SK-N-SH (cell line): ENCODE measurements at regions not wholly inside any gene's neighbourhood (a gene's known extent, or its start where the extent isn't known, plus 50 kb on each side); places are given as distances from the start of the nearest gene placed in this dataset.

Experiments
- CTCF ChIP-seq: fragments of 200-600 bp; sonication (generic); IDR thresholded peaks from 2 replicates; pipeline ENCODE4 v1.6.1; 2017; ENCODE audit warnings: antibody characterized with exemption, mild to moderate bottlenecking, moderate library complexity
- ELF1 ChIP-seq: IDR thresholded peaks from 2 replicates; pipeline ENCODE4 v1.4.0; 2012
- SIN3A ChIP-seq: IDR thresholded peaks from 2 replicates; pipeline ENCODE4 v1.6.1; 2012; ENCODE audit warnings: low read depth, mild to moderate bottlenecking, low read length, moderate library complexity, borderline replicate concordance
- TAF1 ChIP-seq: IDR thresholded peaks from 2 replicates; pipeline ENCODE4 v1.6.1; 2012; ENCODE audit warnings: low read depth, mild to moderate bottlenecking, low read length, moderate library complexity, borderline replicate concordance
- TF ChIP-seq, protein P1 (sequence below): IDR thresholded peaks from 2 replicates; pipeline ENCODE4 v1.6.1; 2012; ENCODE audit warnings: mild to moderate bottlenecking, low read depth, low read length, moderate library complexity

GRCh38 chr10:42177077-42177792, 461.1 kb downstream of the ZNF33B start:
- TF ChIP-seq SIN3A (no peak), CTCF (no peak), ELF1 (no peak), TAF1 (no peak)
- TF ChIP-seq, protein P1, sequence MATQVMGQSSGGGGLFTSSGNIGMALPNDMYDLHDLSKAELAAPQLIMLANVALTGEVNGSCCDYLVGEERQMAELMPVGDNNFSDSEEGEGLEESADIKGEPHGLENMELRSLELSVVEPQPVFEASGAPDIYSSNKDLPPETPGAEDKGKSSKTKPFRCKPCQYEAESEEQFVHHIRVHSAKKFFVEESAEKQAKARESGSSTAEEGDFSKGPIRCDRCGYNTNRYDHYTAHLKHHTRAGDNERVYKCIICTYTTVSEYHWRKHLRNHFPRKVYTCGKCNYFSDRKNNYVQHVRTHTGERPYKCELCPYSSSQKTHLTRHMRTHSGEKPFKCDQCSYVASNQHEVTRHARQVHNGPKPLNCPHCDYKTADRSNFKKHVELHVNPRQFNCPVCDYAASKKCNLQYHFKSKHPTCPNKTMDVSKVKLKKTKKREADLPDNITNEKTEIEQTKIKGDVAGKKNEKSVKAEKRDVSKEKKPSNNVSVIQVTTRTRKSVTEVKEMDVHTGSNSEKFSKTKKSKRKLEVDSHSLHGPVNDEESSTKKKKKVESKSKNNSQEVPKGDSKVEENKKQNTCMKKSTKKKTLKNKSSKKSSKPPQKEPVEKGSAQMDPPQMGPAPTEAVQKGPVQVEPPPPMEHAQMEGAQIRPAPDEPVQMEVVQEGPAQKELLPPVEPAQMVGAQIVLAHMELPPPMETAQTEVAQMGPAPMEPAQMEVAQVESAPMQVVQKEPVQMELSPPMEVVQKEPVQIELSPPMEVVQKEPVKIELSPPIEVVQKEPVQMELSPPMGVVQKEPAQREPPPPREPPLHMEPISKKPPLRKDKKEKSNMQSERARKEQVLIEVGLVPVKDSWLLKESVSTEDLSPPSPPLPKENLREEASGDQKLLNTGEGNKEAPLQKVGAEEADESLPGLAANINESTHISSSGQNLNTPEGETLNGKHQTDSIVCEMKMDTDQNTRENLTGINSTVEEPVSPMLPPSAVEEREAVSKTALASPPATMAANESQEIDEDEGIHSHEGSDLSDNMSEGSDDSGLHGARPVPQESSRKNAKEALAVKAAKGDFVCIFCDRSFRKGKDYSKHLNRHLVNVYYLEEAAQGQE: no peak
